SK-N-SH (cell line): ENCODE measurements at regions not wholly inside any gene's neighbourhood (a gene's known extent, or its start where the extent isn't known, plus 50 kb on each side); places are given as distances from the start of the nearest gene placed in this dataset.

ENCODE experiments used
- CTCF ChIA-PET: fragments of 300-600, 350-600 bp; formaldehyde crosslinking; extraction: SDS; loops from one replicate; lab custom pipeline; 2021; lab: Yijun Ruan, JAX
- POLR2A ChIA-PET: fragments of 350-600 bp; sonication (Branson Sonifier 250); formaldehyde crosslinking; extraction: SDS; loops from one replicate; lab custom pipeline; 2020; ENCODE audit warnings: antibody characterized with exemption, inconsistent platforms; lab: Yijun Ruan, JAX
- DNase-seq: peaks from one replicate; pipeline ENCODE4 v3.0.0; 2012
- H2AFZ ChIP-seq: fragments of 200-600 bp; sonication (generic); 2 replicates; pipeline ENCODE4 v1.8.1; 2016; ENCODE audit warnings: antibody characterized with exemption, mild to moderate bottlenecking, low read depth
- H3F3A ChIP-seq: fragments of 200-600 bp; sonication (generic); replicated peaks from 2 replicates; pipeline ENCODE3; 2016; ENCODE audit warnings: antibody characterized with exemption, mild to moderate bottlenecking; ENCODE audit not compliant: insufficient read depth
- H3K27ac ChIP-seq, 2 experiments: fragments of 200-500 bp in 1 of 2; fragments of 200-600 bp in 1 of 2; sonication (Bioruptor generic) in 1 of 2; sonication (generic), shearing (Covaris generic) in 1 of 2; 2 replicates each; pipeline versions ENCODE4 v1.5.1 to v1.6.1; 2014 to 2016; ENCODE audit warnings: low read depth in 2 of 2, inconsistent platforms in 1 of 2, low read length in 1 of 2, mild to moderate bottlenecking in 1 of 2, mixed read lengths in 1 of 2
- H3K27me3 ChIP-seq: fragments of 200-600 bp; sonication (generic), shearing (Covaris generic); 2 replicates; pipeline ENCODE4 v1.6.1; 2016; ENCODE audit warnings: mixed run types; ENCODE audit not compliant: insufficient read depth
- H3K36me3 ChIP-seq, 2 experiments: fragments of 200-500 bp in 1 of 2; fragments of 200-600 bp in 1 of 2; sonication (Bioruptor generic) in 1 of 2; sonication (generic) in 1 of 2; replicated peaks in 1 of 2; 2 replicates each; pipeline versions ENCODE3 to v1.5.1; 2014 to 2016; ENCODE audit warnings: low read length in 1 of 2, mild to moderate bottlenecking in 1 of 2; ENCODE audit not compliant: insufficient read depth in 2 of 2, control insufficient read depth in 1 of 2
- H3K4me1 ChIP-seq, 2 experiments: fragments of 200-500 bp in 1 of 2; fragments of 200-600 bp in 1 of 2; sonication (Bioruptor generic) in 1 of 2; sonication (generic), shearing (Covaris generic) in 1 of 2; 2 replicates each; pipeline versions ENCODE4 v1.5.1 to v1.6.1; 2014 to 2016; ENCODE audit warnings: low read depth in 1 of 2, low read length in 1 of 2, mixed run types in 1 of 2; ENCODE audit not compliant: insufficient read depth in 2 of 2, control insufficient read depth in 1 of 2
- H3K4me2 ChIP-seq: fragments of 200-600 bp; sonication (generic), shearing (Covaris generic); 2 replicates; pipeline ENCODE4 v1.6.1; 2017; ENCODE audit warnings: mixed run types
- H3K4me3 ChIP-seq, 2 experiments: fragments of 200-500 bp in 1 of 2; fragments of 200-600 bp in 1 of 2; sonication (Bioruptor generic) in 1 of 2; sonication (generic), shearing (Covaris generic) in 1 of 2; 2 replicates each; pipeline versions ENCODE4 v1.5.1 to v1.8.1; 2014 to 2016; ENCODE audit warnings: low read depth in 2 of 2, inconsistent platforms in 1 of 2, low read length in 1 of 2, mild to moderate bottlenecking in 1 of 2, mixed read lengths in 1 of 2, moderate library complexity in 1 of 2
- H3K79me2 ChIP-seq: fragments of 200-600 bp; sonication (generic); 2 replicates; pipeline ENCODE4 v1.8.1; 2017; ENCODE audit warnings: mild to moderate bottlenecking; ENCODE audit not compliant: insufficient read depth
- H3K9ac ChIP-seq: fragments of 200-600 bp; sonication (generic); 2 replicates; pipeline ENCODE4 v1.6.1; 2017; ENCODE audit warnings: mixed run types
- H3K9me2 ChIP-seq: fragments of 200-600 bp; sonication (generic); 2 replicates; pipeline ENCODE4 v1.6.1; 2017; ENCODE audit warnings: mixed run types
- H3K9me3 ChIP-seq: fragments of 200-600 bp; sonication (generic); 2 replicates; pipeline ENCODE4 v1.6.1; 2017; ENCODE audit warnings: mixed run types, mild to moderate bottlenecking, moderate library complexity
- H4K20me1 ChIP-seq: fragments of 200-600 bp; sonication (generic); 2 replicates; pipeline ENCODE4 v1.6.1; 2017; ENCODE audit warnings: mild to moderate bottlenecking, mixed run types; ENCODE audit not compliant: insufficient read depth
- CHD2 ChIP-seq: fragments of 150-350 bp; IDR thresholded peaks from 2 replicates; pipeline ENCODE4 v1.6.1; 2018; ENCODE audit warnings: low read length; ENCODE audit not compliant: partially characterized antibody
- ELF1 ChIP-seq: IDR thresholded peaks from 2 replicates; pipeline ENCODE4 v1.4.0; 2012
- EP300 ChIP-seq, 2 experiments: IDR thresholded peaks; 2 replicates each; pipeline versions ENCODE4 v1.4.0 to v1.6.1; 2012; ENCODE audit warnings: borderline replicate concordance in 1 of 2, low read depth in 1 of 2, low read length in 1 of 2
- EZH2phosphoT487 ChIP-seq: fragments of 200-600 bp; sonication (generic); IDR thresholded peaks from 2 replicates; pipeline ENCODE4 v1.6.1; 2017; ENCODE audit warnings: low read depth, mixed run types, mild to moderate bottlenecking, antibody characterized with exemption, moderate library complexity, borderline replicate concordance
- FOXJ3 ChIP-seq: sonication (generic); formaldehyde crosslinking; IDR thresholded peaks from 2 replicates; pipeline ENCODE4 v1.5.1; 2020; ENCODE audit warnings: mild to moderate bottlenecking, missing genetic modification reagents
- FOXM1 ChIP-seq: IDR thresholded peaks from 2 replicates; pipeline ENCODE4 v1.4.0; 2012; ENCODE audit warnings: low read depth, mild to moderate bottlenecking
- GABPA ChIP-seq: IDR thresholded peaks from 2 replicates; pipeline ENCODE4 v1.4.0; 2012; ENCODE audit warnings: low read depth, mild to moderate bottlenecking
- JUND ChIP-seq: IDR thresholded peaks from 2 replicates; pipeline ENCODE4 v1.4.0; 2012
- MEF2A ChIP-seq: IDR thresholded peaks from 2 replicates; pipeline ENCODE4 v1.4.0; 2012; ENCODE audit warnings: low read depth, borderline replicate concordance
- NFIC ChIP-seq: IDR thresholded peaks from 2 replicates; pipeline ENCODE4 v1.4.0; 2012; ENCODE audit warnings: borderline replicate concordance
- NRF1 ChIP-seq: IDR thresholded peaks from 2 replicates; pipeline ENCODE4 v1.6.1; 2012; ENCODE audit warnings: low read depth, mild to moderate bottlenecking, low read length
- RAD21 ChIP-seq: IDR thresholded peaks from 2 replicates; pipeline ENCODE4 v1.6.1; 2012; ENCODE audit warnings: mild to moderate bottlenecking, low read length
- RCOR1 ChIP-seq: fragments of 150-350 bp; IDR thresholded peaks from 2 replicates; pipeline ENCODE4 v1.6.1; 2017; ENCODE audit warnings: antibody characterized with exemption, low read length
- RFX5 ChIP-seq: IDR thresholded peaks from 2 replicates; pipeline ENCODE4 v1.6.1; 2012; ENCODE audit warnings: mild to moderate bottlenecking, improper control_type of control experiment, low read length
- RXRA ChIP-seq: IDR thresholded peaks from 2 replicates; pipeline ENCODE4 v1.4.0; 2012; ENCODE audit warnings: low read depth, mild to moderate bottlenecking, borderline replicate concordance
- SIN3A ChIP-seq: IDR thresholded peaks from 2 replicates; pipeline ENCODE4 v1.6.1; 2012; ENCODE audit warnings: low read depth, mild to moderate bottlenecking, low read length, moderate library complexity, borderline replicate concordance
- TAF1 ChIP-seq: IDR thresholded peaks from 2 replicates; pipeline ENCODE4 v1.6.1; 2012; ENCODE audit warnings: low read depth, mild to moderate bottlenecking, low read length, moderate library complexity, borderline replicate concordance
- TCF12 ChIP-seq: IDR thresholded peaks from 2 replicates; pipeline ENCODE4 v1.4.0; 2012
- TEAD4 ChIP-seq: IDR thresholded peaks from 2 replicates; pipeline ENCODE4 v1.4.0; 2012; ENCODE audit warnings: mild to moderate bottlenecking, borderline replicate concordance; ENCODE audit not compliant: insufficient read depth
- YY1 ChIP-seq: IDR thresholded peaks from 2 replicates; pipeline ENCODE4 v1.4.0; 2012; ENCODE audit warnings: low read depth, mild to moderate bottlenecking
- WGBS: methylation state at CpG from one replicate; pipeline ENCODE4 v1.1.6; 2017; ENCODE audit warnings: low lambda C conversion rate; 5-methylcytosine and 5-hydroxymethylcytosine counted together
- TF ChIP-seq, protein P1 (sequence below): IDR thresholded peaks from 2 replicates; pipeline ENCODE4 v1.4.0; 2012; ENCODE audit warnings: low read depth, borderline replicate concordance
- TF ChIP-seq, protein P2 (sequence below): IDR thresholded peaks from 2 replicates; pipeline ENCODE4 v1.4.0; 2012; ENCODE audit warnings: low read depth
- TF ChIP-seq, protein P3 (sequence below): IDR thresholded peaks from 2 replicates; pipeline ENCODE4; 2012
- TF ChIP-seq, protein P4 (sequence below): fragments of 200-600 bp; sonication (generic); IDR thresholded peaks from 2 replicates; pipeline ENCODE4 v1.6.1; 2017; ENCODE audit warnings: antibody characterized with exemption, mild to moderate bottlenecking, moderate library complexity

DNA sequence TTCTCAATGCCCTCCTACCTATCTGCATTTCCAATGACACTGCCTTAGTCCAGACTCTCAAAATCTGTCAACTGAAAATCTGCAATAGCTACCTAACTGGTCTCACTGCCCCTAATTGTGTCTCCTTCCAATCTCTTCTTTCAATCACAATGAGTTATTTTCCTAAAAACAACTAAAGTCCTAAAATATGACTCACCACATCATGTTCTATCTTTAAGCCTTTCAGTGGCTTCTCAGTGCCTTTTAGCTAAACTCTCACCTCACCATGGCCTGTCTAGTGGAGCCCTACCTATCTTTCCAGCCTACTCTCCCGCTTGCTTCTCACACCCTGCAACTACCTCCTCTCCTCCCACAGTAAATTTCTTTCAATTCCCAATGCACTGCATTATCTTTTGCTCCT, 220.9 kb upstream of the PKDCC start:
- Histone ChIP-seq H3K9me2 (no peaks in the 10 kb centered on the region), H3K27ac (no peak overlapping the region), H3K79me2 (no peaks in the 10 kb centered on the region), H3K9ac (no peak overlapping the region), H3K27me3 (0 out of 2 replicates have a peak, but pooled peaks cover 6% of the 10 kb centered on the region), H3K36me3 (no peaks in the 10 kb centered on the region), H2AFZ (no peak overlapping the region), H3K4me1 (no peaks in the 10 kb centered on the region), H3K9me3 (no peaks in the 10 kb centered on the region), H3K4me3 (no peak overlapping the region), H3K4me2 (no peak overlapping the region), H4K20me1 (no peaks in the 10 kb centered on the region), H3F3A (no peaks in the 10 kb centered on the region)
- no peak for DNase-seq
- TF ChIP-seq TCF12 (no peak), JUND (no peak), EZH2phosphoT487 (no peak), FOXM1 (no peak), FOXJ3 (no peak), ELF1 (no peak), RXRA (no peak), YY1 (no peak), TEAD4 (no peak), RFX5 (no peak), EP300 (IDR thresholded peaks at IDR 0.05; ENCODE audit: borderline replicate concordance in 1 of 2, low read depth in 1 of 2, low read length in 1 of 2) (no peak), CHD2 (no peak), RAD21 (no peak), GABPA (no peak)
- TF ChIP-seq, protein P1, sequence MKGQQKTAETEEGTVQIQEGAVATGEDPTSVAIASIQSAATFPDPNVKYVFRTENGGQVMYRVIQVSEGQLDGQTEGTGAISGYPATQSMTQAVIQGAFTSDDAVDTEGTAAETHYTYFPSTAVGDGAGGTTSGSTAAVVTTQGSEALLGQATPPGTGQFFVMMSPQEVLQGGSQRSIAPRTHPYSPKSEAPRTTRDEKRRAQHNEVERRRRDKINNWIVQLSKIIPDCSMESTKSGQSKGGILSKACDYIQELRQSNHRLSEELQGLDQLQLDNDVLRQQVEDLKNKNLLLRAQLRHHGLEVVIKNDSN = no peak
- TF ChIP-seq, protein P2, sequence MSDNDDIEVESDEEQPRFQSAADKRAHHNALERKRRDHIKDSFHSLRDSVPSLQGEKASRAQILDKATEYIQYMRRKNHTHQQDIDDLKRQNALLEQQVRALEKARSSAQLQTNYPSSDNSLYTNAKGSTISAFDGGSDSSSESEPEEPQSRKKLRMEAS = no peak
- TF ChIP-seq, protein P3, sequence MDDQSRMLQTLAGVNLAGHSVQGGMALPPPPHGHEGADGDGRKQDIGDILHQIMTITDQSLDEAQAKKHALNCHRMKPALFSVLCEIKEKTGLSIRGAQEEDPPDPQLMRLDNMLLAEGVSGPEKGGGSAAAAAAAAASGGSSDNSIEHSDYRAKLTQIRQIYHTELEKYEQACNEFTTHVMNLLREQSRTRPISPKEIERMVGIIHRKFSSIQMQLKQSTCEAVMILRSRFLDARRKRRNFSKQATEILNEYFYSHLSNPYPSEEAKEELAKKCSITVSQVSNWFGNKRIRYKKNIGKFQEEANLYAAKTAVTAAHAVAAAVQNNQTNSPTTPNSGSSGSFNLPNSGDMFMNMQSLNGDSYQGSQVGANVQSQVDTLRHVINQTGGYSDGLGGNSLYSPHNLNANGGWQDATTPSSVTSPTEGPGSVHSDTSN = no peak
- WGBS = 24% methylated on average over 1 of the region's 1 CpG
- ChIA-PET POLR2A (no interaction called here), CTCF (interaction anchor here (0.7 to 7.2 kb wide), 6 partner anchors 14 to 1989 kb away, joined by 3 to 44 read pairs (median 6); no protein-coding TSS in a partner anchor)

DNA sequence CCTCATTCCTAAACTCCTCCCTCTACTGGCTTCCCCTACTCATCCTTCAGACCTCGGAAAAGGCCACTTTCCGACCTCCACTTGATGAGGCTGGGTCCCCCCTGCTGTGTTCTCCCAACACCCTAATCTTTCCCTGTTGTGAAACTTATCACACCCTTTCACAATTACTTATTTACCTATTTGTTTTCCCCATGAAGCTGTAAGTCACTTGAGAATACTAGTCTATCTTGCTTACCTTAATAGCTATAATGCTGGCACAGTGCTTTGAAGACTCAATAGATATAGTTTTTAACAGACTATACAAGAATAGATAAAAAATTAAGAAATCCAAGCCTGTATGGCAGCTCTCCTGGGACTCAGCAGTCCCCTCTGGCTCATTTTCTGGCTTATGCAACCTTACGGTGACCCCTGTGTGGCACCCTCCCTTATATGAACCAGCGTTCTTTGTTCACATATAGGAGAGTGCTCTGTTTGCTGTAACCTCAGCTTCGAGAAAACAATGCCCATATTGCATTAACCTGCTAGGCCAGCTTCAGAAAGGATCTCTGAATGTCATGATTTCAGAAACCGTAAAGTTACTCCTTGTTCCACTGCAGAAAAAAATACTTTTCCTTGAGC, 220.4 kb upstream of the PKDCC start:
- Histone ChIP-seq H3K79me2 (no peaks in the 10 kb centered on the region), H3K9me2 (no peaks in the 10 kb centered on the region), H3K36me3 (no peaks in the 10 kb centered on the region), H2AFZ (no peak overlapping the region), H4K20me1 (no peaks in the 10 kb centered on the region), H3F3A (no peaks in the 10 kb centered on the region), H3K27ac (no peak overlapping the region), H3K4me2 (no peak overlapping the region), H3K9ac (no peak overlapping the region), H3K4me1 (no peaks in the 10 kb centered on the region), H3K27me3 (0 out of 2 replicates have a peak, but pooled peaks cover 6% of the 10 kb centered on the region), H3K9me3 (no peaks in the 10 kb centered on the region), H3K4me3 (no peak overlapping the region)
- 33% methylated on average over 6 of the region's 6 CpGs for WGBS
- no peak for DNase-seq
- ChIA-PET CTCF (interaction anchor here (0.7 to 7.2 kb wide), 6 partner anchors 10 to 259 kb away, joined by 3 to 44 read pairs (median 6); no protein-coding TSS in a partner anchor), POLR2A (no interaction called here)
- TF ChIP-seq RCOR1 (no peak), FOXJ3 (no peak), CHD2 (no peak), SIN3A (no peak), TAF1 (no peak), NFIC (no peak), NRF1 (no peak), MEF2A (no peak)
- TF ChIP-seq, protein P2 = no peak
- TF ChIP-seq, protein P4, sequence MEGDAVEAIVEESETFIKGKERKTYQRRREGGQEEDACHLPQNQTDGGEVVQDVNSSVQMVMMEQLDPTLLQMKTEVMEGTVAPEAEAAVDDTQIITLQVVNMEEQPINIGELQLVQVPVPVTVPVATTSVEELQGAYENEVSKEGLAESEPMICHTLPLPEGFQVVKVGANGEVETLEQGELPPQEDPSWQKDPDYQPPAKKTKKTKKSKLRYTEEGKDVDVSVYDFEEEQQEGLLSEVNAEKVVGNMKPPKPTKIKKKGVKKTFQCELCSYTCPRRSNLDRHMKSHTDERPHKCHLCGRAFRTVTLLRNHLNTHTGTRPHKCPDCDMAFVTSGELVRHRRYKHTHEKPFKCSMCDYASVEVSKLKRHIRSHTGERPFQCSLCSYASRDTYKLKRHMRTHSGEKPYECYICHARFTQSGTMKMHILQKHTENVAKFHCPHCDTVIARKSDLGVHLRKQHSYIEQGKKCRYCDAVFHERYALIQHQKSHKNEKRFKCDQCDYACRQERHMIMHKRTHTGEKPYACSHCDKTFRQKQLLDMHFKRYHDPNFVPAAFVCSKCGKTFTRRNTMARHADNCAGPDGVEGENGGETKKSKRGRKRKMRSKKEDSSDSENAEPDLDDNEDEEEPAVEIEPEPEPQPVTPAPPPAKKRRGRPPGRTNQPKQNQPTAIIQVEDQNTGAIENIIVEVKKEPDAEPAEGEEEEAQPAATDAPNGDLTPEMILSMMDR = no peak
